GM19467 (cell line): ENCODE measurements at regions not wholly inside any gene's neighbourhood (a gene's known extent, or its start where the extent isn't known, plus 50 kb on each side); places are given as distances from the start of the nearest gene placed in this dataset.
"Not testable (repeated sequence)": the region's sequence is repeated elsewhere in the genome, so short reads cannot be mapped to it uniquely, and the experiment has no call there.

Source experiments
- ATAC-seq: cut with Tn5 transposase; IDR thresholded peaks from one replicate; pipeline ENCODE4 v1.9.1; 2021; ENCODE audit warnings: mild to moderate bottlenecking, moderate library complexity; ENCODE audit not compliant: unreplicated experiment

- no peak for ATAC-seq
Observed at GRCh38 chr3:161599697-161600096, 103.1 kb downstream of the OTOL1 start.

DNA sequence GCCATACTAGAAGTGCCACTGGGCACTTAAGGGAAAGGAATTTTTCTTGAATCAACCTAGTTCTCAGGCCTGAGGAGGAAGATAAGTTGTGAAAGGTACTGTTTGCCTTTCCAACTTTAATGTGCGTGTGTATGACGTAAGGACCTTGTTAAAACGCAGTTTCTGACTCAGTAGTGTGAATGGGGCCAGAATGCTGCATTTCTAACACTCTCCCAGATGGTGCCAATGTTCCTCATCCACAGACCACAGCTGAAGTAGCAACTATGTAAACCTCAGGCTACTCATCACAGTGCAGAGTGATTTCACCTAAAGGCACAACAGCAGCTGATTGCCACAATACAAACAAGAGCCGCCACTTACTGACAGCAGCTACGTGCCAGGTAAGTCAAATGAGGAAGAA, 103.6 kb downstream of the OTOL1 start:
- ATAC-seq = no peak

DNA sequence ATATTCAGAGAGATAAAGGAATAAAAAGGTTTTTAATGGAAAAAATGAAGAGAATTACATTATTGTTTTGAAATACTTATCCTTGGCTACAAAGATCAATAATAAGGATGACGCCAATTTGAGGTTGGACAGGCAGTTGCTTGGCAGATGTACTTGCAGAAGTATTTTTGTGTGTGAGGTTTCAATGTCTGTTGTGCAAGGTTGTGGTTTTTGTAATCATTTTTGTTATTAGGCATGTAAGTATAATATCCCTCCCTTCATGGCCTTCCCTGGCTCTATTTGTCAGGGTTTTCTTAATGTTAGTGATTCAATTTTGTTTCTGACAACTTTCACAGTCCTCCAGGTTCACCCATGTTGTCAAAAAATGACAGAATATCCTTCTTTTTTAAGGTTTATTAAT, 105.9 kb downstream of the OTOL1 start:
- no peak for ATAC-seq

GRCh38 chr3:161602918-161603317, 106.3 kb downstream of the OTOL1 start:
- ATAC-seq = no peak

GRCh38 chr3:161607056-161607455, 110.4 kb downstream of the OTOL1 start:
- no peak for ATAC-seq

GRCh38 chr3:161619351-161619750, 122.7 kb downstream of the OTOL1 start:
- no peak for ATAC-seq

GRCh38 chr3:161630794-161631193, 134.2 kb downstream of the OTOL1 start:
- ATAC-seq = no peak

DNA sequence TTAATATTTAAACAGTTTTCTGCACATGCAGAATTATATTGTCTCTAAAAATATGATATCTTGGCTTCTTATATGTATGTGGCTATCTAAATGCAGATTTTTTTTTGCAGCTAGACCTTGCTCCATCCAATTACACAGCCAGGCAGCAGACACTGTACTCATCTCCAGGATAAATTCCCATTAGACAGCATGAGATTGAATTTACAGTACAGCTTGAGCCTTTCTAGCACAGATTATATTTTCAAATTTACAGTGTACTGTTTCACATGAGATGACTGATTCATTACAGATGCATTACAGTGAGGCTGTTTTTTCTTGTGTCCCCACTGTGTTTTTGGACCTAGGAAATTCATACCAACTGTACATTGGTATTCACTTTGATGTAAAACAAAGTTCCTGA, 134.9 kb downstream of the OTOL1 start:
- ATAC-seq = no peak

DNA sequence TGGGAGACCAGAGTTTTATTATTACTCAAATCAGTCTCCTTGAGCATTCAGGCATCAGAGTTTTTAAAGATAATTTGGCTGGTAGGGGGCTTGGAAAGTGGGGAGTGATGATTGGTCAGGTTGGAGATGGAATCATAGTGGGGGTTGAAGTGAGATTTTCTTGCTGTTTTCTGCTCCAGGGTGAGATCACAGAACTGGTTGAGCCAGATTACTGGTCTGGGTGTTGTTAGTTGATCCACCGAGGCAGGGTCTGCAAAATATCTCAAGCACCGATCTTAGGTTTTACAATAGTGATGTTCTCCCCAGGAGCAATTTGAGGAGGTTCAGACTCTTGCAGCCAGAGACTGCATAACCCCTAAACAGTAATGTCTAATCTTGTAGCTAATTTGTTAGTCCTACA, 141.0 kb downstream of the OTOL1 start:
- no peak for ATAC-seq

DNA sequence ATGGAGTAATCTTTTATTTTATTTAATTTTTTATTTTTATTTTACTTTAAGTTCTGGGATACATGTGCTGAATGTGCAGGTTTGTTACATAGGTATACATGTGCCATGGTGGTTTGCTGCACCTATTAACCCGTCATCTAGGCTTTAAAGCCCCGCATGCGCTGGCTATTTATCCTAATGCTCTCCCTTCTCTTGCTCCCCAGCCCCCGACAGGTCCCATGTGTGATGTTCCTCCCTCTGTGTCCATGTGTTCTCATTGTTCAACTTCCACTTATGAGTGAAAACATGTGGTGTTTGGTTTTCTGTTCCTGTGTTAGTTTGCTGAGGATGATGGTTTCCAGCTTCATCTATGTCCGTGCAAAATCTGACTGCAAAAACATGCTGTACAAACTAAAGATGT, 142.5 kb downstream of the OTOL1 start:
- not testable (repeated sequence) for ATAC-seq

GRCh38 chr3:161640181-161640580, 143.6 kb downstream of the OTOL1 start:
- ATAC-seq = no peak

DNA sequence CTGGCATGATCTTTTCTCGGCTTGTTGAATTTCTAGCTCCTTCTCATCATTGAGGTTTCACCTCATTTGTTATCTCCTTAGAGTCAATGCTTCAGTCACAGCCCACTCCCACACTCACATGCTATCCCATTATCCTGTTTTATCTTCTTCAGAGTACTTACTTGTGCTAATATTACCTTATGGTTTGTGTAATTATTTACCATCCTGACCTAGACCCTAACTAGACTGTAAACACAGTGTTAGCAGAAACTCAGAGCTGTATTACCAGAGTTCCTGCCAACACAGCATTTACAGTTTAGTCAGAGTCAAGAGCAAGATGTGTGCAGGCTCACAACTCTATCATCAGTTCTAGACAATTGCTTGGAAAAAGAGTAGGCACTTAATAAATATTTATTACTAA, 144.7 kb downstream of the OTOL1 start:
- ATAC-seq = no peak

DNA sequence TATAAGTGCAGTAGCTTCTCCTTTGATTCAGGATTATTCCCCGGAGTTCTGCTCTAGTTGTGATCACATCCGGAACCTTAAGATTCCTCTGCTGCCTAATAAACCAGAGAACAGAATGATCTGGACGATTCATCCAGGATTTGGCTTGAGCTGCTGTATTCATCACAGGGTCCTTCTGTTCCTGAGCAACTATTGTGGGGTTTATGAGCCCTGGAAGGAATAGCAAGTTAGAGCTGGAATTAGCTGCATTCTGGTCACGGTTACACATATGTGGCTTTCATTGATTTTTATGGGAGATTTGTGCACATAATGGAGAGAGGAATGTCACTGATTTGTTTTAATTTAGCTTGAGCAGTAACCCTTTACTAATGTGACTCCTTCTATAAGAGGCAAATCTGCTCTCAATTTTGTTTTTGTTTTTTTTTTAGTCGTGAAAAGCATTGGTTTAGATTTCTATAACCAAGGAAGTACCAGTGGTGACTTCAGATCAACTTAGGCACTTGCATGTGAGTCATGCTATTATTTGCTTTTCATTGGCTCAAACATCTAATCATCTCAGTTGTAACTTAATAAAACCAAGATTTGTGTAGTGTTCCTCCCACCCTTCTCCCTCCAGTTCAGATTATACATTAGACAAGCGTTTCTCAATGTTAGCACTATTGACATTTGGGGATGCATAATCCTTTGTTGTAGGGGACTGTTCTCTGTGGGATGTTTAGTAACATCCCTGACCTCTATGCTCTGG, 148.5 kb downstream of the OTOL1 start:
- no peak for ATAC-seq

- ATAC-seq = no peak
Observed at GRCh38 chr3:161647936-161648470, 151.4 kb downstream of the OTOL1 start.

DNA sequence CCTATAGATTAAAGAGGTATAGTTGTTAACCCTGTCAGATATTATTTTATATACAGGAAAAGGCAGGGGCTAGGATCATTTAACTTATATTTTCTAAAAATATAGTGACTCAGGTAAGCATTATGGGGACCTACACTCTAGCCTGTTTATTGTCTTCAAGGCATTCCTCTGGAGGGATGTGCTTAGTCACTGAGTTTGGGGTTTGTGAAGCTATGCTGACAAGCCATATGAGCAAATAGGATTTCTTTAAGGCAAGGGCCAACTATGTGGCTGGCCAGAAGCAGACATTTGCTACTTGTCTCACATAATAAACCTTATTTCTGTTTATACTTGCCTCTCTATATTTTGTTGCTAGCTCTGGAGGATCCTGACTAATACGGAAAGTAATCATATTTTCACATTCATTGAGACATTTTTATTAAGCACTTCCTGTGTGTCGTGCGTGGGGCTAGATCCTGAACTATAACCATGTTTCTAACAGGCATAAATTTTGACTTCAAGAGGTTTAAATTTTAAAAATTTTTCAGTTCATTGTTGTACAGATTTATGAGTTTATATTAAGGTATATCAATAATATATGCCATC, 153.4 kb downstream of the OTOL1 start:
- no peak for ATAC-seq

DNA sequence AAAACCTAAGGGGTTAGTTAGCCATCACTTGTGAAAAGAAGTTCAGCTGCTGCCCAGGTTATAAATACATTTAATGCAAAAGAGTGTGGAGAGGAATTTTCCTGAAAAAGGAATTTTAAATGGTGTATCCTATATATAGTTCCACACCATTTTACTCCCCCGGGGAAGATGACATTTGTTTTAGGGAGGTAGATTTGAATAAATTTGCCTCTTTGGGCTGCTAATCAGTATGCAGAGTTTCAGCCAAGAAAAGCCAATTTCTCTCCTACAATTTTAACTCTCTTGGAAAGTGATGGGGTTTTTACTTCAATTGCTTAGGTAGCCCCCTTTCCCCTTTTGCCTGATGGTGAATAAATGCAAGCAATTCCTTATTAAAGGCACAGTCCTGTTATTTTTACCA, 161.2 kb downstream of the OTOL1 start:
- ATAC-seq = no peak

- ATAC-seq = no peak
Observed at GRCh38 chr3:161671141-161671540, 174.5 kb downstream of the OTOL1 start.

DNA sequence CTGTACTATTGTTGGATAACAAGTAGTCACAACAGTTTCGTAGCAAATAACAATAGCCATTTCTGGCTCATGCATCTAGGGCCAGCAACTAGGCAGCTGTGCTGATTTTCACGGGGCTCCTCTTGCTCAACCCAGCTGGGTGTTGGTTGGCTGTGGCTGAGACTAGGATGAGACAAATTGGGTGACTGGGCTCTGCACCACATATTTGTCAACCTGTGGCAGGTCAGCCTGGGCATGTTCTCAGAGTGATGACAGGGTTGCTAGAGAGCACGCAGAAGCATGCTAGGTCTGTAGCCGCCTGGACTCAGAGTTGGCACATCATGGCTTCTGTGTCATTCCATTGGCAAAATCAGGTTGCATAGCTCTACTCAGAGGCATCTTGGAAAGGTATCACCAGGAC, 175.9 kb downstream of the OTOL1 start:
- no peak for ATAC-seq

- ATAC-seq = no peak
Observed at GRCh38 chr3:161673866-161674265, 177.3 kb downstream of the OTOL1 start.

DNA sequence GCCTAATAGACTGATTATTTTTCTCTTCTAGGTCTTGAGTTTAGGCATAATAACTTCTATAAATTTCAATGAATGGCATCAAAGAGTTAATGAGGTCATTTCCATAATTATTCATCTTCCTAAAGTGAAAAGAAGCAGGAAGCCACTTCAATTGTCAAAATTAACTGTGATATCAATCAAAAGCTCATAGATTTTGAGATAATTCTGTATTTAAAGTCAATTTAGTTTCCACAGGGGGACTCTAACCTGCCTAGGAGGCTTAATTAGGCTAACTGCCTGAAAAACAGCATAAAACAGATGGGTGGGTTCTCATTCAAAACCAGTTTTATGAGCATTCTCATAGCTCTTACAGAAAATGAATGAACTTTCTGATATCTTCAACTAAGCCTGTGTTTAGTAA, 177.8 kb downstream of the OTOL1 start:
- no peak for ATAC-seq

DNA sequence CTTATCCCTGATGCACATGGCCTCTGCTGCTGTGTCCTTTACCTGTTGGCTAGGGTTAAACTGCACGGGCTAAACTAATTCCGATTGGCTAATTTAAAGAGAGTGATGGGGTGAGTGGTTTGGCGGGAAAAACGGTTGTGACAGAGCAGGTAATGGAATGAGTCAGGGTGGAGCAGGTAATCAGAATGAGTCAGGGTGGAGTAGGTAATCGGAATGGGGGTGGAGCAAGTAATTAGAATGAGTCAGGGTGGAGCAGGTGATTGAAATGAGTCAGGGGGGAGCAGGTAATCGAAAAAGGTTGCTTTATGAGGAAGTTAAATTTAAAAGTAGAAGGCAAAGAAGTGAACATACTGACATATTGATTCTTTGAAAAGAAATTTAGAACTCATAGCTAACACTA, 185.2 kb downstream of the OTOL1 start:
- ATAC-seq = not testable (repeated sequence)

DNA sequence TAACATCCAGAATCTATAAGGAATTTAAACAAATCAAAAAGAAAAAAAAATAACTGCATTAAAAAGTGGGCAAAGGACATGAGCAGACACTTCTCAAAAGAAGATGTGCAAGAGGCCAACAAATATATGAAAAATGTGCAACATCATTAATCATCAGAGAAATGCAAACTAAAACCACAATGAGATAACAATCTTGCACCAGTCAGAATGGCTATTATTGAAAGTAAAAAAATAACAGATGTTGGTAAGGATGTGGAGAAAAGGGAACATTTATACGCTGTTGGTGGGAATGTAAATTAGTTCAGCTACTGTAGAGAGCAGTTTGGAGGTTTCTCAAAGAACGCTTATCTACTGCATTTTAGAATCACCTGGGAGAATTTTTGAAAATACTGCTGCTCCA, 186.1 kb downstream of the OTOL1 start:
- no peak for ATAC-seq
